GM21529 (cell line): ENCODE measurements at regions not wholly inside any gene's neighbourhood (a gene's known extent, or its start where the extent isn't known, plus 50 kb on each side); places are given as distances from the start of the nearest gene placed in this dataset.
"Not testable (repeated sequence)": the region's sequence is repeated elsewhere in the genome, so short reads cannot be mapped to it uniquely, and the experiment has no call there.

ENCODE experiments used
- ATAC-seq: cut with Tn5 transposase; IDR thresholded peaks from one replicate; pipeline ENCODE4 v1.9.1; 2021; ENCODE audit not compliant: unreplicated experiment

DNA sequence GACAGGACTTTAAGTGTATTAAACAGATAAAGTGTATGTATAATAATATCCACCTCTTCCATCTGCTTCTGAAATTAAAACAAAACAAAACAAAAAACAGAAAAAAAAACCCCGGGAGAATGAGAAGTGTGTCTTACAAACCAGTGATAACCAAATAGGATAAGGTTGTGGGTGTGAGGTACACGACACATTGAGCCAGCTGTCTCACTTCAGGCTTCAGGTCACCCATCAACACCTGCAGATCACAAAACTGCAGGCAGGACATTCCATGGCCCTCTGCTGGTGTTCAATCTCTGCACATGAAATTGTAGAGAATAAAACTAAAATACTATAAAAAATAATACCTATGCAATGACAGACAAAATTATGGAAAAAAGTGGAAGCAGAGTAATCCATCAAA lies 339.9 kb downstream of the SFMBT2 start:
- no peak for ATAC-seq

DNA sequence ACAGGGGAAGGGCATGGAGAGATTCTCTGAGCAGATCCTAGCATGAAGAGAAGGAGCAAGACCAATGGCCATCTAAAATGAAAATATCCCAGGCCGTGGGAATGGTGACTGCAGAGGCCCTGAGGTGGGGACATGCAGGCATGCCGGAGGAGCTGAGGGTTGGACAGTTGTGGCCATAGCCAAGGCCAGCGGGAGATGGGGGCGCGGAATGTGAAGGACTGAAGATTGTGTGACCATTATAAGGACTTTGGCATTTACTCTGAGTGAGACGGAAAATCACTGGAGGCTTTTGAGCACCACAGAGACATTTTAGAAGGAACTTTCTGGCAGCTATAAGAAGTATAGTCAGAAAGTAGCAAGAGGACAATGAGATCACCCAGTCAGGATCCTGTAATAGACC lies 341.1 kb downstream of the SFMBT2 start:
- no peak for ATAC-seq

DNA sequence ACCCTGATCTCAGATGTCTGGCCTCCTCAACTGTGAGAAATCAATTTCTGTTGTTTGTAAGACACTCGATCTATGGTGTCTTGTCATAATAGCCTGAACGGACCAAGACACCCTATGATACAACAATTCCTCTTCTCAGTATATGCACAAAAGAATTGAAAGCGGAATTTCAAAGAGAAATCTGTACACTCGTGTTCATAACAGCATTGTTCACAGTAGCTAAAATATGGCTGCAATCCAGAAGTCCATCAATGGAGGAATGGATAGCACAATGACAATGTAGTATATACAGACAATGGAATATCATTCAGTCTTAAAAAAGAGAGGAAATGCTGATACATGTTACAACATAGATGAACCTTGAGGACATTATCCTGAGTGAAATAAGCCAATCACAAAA lies 354.6 kb downstream of the SFMBT2 start:
- ATAC-seq = no peak

DNA sequence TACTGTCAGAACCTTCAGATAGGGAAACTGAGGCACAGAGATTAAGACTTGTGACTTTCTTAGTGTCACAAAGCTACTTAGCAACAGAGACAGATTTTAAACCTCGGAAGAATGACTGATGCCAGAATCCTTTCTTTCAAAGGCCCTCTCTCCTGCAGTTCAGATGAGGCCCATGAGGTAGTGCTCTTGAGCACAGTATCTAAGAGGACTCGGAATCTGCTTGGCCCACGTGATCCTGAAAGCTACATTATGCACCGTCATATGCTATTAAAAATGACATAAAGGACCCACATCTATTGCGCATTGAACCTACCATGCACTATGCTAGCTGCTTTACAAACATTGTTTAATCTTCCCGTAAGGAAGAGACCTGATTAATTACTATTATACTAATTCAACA lies 355.9 kb downstream of the SFMBT2 start:
- peak; percentile 61 for ATAC-seq

DNA sequence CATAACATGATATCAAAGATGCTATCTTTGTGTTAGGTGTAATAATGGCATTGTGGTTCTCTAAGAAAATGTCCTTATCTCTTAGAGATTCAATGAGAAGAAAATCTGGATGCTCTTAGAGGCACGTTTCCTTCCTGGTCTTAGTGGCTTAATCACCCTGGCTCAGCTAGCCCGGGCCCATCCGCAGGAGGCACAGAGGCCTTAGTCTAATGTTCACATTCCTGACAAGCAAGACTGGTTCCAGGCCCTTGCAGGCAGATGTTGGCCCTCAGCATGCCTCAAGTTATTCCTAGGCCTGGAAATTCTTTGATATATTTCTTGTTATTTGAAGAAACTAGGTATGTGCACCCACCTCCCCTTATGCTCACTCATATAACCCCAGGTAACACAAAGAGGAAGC lies 357.6 kb downstream of the SFMBT2 start:
- no peak for ATAC-seq

DNA sequence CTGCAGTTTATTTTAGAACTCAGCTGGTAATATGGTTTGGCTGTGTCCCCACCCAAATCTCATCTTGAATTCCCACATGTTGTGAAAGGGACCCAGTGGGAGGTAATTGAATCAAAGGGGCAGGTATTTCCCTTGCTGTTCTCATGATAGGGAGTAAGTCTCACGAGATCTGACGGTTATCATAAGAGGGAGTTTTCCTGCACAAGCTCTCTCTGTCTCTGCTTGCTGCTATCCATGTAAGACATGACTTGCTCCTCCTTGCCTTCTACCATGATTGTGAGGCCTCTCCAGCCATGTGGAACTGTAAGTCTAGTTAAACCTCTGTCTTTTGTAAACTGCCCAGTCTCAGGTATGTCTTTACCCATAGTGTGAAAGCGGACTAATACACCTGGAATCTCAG lies 360.8 kb downstream of the SFMBT2 start:
- ATAC-seq = not testable (repeated sequence)

DNA sequence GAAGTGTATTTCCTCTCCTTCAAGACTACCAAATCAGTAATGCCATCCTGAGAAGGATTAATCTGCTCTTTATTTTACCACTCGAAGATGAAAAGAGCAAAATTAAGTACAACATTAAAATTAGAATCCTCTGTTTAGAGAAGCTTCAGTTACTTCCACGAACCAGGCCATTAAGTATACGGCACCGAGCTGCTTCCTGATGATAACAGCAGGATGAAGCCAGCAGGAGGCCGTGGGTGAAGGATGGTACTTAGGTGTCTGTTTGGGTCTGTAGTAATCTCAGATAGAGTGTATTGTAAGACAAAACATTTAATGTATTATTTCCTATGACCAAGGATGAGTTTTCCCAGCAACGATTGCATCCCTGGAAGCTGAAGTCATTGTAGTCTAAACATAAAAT lies 362.8 kb downstream of the SFMBT2 start:
- no peak for ATAC-seq

DNA sequence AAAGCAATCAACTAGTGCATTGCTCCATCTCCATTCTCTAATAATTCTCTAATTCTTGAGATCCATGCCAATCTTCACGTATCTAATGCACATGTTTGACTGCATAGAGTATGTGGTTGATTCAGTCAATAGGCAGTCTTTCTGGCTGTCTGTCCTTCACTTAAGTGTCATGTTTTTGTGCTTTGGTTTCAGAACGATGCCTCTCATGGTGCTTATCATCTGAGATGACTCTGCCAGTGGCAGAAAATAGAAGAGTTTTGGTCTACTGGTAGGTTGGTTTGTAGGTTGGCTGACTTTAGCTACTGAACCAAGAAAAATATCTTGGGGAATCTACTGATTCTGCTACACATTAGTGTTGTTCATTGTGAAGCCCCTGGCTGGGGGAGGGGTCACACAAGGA lies 364.2 kb downstream of the SFMBT2 start:
- ATAC-seq = peak; percentile 66

DNA sequence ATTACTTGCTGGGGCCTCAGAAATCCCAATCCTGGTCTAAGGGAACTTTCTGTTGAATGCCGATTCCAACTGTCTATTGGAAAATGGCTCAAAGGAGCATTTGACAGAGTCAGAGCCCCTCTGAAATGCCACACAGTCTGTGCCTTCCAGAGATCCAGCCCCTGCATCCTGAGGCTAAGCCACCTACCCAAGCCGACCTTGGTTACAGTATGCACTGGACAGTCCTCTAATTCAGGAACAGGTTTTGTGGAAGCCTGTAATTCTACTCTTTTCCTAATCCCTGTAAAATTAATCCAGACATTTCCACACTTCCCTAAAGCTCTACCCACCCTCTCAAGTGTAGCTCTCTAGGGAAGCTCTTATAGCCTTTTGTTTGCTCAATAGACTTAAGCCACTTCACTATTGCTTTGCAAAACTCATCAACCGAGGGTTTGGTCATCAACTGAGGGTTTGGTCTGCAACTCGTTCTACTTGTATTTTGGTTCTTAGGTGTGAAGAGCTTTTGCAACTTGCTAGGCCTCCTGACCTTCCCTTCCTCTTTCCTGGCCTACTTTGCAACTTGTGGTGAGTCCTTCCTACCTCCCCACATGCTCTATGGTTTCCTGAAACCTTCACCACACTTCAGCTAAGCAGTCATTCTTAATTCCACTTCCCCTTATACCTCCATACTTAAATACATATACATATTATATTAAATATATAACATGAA lies 364.8 kb downstream of the SFMBT2 start:
- peak; percentile 89 for ATAC-seq

DNA sequence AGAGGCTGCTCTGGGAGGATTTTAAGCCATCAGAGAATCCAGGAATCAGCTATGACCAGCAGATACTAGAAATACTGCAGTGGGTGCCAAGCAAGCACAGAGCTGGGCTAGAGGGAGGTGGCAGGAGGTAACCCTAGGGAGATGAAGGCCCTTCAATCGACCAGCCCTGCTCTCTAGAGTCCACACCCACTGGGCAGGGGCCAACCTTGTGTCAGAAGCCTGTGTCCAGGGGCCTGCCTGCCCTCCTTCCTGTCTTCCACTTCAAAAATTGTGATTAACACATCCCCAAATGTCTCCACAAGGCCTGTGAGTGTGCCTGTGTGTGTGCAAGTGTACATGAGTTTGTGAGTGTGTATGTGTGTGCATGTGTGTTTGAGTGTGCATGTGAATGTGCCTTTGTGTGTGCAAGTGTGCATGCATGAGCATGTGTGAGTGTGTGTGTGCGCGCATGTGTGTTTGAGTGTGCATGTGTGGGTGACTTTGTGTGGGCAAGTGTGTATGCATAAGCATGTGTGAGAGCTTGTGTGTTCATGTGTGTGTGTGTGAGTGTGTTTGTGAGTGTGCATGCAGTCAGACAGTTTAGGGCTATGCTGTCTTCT lies 367.7 kb downstream of the SFMBT2 start:
- ATAC-seq = no peak

DNA sequence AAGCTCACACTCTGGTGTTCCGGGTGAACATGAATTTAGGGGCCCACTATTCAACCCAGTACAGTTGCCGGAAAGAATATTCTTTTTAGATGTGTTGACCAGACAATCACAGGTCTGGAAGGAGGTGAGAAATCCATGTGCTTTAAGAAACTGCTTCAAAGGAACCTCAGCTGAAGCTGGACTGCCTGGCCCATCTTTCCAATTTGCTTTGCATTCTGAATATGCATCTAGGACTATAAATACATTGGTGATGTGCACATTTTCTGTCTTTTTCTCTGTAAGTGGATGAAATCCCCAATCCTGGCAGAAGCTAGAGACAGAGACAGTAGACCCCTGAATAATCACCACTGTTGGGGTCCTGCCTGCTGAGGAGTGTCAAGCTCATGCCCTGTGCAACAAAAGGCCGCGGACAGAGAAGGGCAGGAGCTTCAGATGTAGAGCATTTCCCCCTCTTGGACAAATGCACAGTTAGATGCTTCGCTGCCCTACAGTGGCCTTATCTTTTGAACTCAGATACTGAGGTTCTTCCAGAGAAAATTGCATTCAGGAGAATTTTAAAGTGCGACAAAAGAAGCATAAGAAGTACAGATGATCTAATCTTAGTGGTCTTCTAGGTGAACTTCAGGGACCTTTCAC lies 368.3 kb downstream of the SFMBT2 start:
- no peak for ATAC-seq

DNA sequence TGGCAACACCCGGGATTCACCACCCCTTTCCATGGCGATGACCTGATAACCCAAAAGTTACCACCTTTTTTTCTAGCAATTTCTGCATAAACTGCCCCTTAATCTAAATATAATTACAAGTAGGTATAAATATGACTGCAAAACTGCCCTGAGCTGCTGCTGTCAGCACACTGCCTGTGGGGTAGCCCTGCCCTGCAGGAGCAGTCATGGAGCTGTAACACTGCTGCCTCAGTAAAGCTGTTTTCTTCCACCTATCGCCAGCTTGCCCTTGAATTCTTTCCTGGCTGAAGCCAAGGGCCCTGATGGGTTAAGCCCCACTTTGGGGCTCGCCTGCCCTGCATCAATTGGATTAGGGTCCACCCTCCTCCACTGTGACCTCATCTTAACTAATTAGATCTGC lies 368.8 kb downstream of the SFMBT2 start:
- ATAC-seq = no peak

DNA sequence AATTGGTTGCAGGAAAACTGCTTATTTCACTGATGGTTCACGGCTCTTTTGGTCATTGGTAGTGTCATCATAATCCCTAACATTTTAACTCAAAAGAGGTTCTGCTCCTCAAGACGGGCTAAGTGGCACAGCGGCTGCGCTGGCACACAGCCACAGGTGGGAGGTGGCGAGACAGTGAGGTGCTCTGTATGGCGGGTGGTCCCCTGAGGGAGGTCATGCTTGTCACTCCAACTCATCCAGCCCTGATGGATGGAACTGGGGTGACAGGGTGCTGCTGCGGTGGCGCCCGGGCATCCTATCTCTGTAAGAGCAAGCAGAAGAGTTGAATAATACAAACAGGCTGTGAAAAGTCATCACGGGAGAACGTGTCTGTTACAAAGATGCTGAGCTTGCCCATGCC lies 370.2 kb downstream of the SFMBT2 start:
- ATAC-seq = no peak

DNA sequence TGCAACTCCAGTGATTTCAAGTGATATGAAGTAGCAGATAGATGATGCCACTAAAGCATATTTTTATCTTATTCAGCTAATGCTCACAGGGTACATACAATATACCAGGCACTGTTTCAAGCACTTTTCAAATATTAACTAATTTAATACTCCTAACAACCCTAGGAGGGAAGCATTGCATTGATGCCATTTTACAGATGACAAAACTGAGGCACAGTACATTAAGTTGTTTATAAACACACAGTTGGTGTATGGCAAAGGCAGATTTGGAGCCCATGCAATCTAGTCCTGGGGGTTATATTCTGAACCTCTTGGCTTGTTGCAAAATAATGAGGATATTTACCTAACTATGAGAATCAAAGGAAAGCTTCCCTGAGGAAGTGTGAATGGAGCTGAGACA lies 371.0 kb downstream of the SFMBT2 start:
- ATAC-seq = no peak

DNA sequence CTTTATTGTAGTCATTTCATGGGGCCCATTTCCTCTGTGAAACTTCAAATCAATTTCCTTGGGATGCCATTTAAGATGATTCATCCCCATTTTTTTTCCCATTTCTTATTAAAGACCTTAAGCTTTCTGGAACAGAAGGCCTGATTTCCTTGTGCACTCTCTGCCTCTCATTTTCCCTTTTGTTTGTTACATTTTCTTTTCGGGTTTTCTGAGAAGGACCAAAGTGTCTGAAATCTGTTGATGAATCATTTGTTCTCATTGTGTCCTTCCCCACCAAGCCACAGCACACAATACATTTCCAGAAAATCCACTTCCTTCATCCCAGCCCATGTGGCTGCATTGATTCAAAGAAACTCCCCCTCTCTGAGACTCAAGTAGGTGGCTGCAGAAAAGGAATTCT lies 372.4 kb downstream of the SFMBT2 start:
- no peak for ATAC-seq

DNA sequence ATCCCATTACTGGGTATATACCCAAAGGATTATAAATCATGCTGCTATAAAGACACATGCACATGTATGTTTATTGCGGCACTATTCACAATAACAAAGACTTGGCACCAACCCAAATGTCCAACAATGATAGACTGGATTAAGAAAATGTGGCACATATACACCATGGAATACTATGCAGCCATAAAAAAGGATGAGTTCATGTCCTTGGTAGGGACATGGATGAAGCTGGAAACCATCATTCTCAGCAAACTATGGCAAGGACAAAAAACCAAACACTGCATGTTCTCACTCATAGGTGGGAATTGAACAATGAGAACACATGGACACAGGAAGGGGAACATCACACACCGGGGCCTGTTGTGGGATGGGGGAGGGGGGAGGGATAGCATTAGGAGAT lies 373.4 kb downstream of the SFMBT2 start:
- not testable (repeated sequence) for ATAC-seq

DNA sequence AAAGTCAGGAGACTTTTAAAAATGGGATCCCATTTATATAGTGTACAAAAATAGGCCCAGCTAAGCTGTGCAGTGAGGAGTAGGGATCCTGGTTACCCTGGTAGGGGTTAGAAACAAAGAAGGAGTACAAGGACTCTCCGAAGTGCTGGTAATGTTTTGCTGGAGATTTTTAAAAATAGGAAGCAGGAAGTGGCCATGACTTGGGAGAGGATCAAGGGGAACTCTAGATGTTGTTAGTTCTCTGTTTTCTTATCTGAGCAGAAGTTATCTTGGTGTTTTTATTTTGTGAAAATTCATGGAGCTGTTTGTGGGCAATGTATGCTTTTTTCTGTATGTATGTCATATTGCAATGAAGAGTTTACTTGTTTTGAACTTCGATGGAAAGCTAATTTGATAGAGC lies 373.9 kb downstream of the SFMBT2 start:
- no peak for ATAC-seq

DNA sequence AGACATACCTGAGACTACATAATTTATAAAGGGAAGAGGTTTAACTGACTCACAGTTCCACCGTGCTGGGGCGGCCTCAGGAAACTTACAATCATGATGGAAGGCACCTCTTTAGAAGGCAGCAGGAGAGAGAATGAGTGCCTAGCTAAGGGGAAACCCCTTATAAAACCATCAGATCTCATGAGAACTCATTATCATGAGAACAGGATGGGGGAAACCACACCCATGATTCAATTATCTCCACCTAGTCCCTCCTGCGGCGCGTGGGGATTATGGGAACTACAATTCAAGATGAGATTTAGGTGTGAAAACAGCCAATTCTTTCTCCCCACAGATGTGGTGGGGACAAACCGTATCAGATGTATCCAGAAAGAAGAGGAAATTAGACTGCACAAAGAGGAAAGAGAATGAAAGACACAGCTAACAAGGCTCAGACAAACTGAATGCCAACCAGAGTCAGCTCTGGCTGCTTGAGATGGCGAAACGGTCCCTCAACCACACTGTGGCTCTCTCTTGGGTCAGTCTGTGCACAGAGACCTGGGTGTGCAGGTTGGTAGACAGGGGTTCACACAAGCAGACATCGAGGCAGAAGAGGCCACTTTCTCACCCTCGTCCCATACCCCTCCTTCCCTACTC lies 375.6 kb downstream of the SFMBT2 start:
- no peak for ATAC-seq

DNA sequence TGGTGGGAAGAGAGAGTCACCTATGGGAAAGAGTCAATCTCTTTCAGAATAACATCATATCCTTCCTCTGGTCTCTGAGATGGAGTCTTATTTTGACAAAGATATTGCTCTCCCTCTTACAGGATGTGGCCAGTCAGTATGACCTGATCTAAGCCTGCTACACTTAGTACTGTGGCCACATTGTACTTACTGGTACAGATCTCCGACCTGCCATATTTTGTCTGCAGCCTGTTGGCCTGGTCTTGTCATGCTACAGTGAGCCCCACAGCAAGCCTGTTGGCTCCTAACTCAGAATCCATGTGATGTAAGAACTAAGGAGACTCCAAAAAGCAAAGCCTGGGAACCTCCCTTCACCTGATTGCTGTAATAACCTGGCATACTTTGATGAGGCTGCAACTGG lies 377.8 kb downstream of the SFMBT2 start:
- no peak for ATAC-seq

DNA sequence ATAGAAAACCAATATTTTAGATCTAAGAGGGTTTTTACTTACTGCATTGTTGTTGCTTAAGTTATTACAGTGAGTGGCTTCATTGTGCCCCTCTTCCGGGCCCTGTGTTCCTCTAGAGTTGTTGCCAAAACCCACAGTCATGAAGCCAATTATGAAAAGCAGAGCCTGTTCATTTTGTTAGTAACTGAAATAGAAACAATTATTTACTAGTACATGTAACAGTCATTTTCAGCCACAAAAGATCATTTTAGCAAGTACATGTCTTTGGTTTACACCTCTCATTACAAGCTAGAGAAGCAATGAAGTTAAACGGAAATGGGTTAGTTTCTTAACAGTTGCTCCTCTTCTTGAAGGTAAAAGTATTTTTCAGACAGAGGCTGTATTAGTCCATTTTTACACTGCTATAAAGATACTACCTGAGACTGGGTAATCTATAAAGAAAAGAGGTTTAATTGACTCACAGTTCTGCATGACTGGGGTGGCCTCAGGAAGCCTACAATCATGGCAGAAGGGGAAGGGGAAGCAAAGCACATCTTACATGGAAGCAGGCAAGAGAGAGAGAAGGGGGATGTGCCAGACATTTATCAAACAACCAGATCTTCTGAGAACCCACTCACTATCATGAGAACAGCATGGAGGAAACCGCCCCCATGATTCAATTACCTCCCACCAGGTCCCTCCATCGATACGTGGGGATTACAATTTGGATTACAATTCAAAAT lies 380.5 kb downstream of the SFMBT2 start:
- no peak for ATAC-seq

DNA sequence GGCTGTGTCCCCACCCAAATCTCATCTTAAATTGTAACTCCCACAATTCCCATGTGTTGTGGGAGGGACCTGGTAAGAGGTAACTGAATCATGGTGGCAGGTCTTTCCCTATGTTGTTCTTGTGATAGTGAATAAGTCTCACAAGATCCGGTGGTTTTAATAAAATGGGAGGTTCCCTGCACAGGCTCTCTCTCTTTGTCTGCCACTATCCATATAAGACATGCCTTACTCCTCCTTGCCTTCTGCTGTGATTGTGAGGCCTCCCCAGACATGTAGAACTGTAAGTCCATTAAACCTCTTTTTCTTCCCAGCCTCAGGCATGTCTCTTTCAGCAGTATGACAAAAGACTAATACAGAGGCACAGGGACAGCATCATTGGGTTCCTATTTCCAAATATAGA lies 381.2 kb downstream of the SFMBT2 start:
- ATAC-seq = no peak

DNA sequence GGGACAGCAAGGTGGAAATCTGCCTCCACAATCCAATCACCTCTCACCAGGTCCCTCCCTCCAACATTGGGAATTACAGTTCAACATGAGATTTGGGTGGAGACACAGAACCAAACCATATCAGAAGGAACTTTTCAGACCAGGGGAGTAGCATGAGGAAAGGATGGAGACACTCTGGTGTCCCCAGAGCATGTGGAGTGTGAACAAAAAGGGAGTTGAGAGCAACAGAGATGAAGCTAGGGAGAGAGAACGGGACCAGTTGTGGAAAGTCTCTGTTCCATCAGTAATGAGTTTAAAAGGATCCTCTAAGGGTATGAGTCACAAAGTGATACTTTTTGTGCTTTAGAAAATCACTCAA lies 382.0 kb downstream of the SFMBT2 start:
- ATAC-seq = no peak
